NCI-H2227 treated with DMSO at 0.1 percent for 48 hours (cell line): ENCODE measurements at regions not wholly inside any gene's neighbourhood (a gene's known extent, or its start where the extent isn't known, plus 50 kb on each side); places are given as distances from the start of the nearest gene placed in this dataset.
"Not testable (repeated sequence)": the region's sequence is repeated elsewhere in the genome, so short reads cannot be mapped to it uniquely, and the experiment has no call there.

Experiments
- DNase-seq: peaks from one replicate; lab custom pipeline; 2025; lab: John Stamatoyannopoulos, UW

GRCh38 chr6:93675856-93676417 is 256.6 kb upstream of the EPHA7 start:
- DNase-seq: no peak

GRCh38 chr6:93663111-93663510 is 243.8 kb upstream of the EPHA7 start:
- DNase-seq: no peak

- no peak for DNase-seq
Measured at GRCh38 chr6:93654548-93654947, 235.2 kb upstream of the EPHA7 start.

DNA sequence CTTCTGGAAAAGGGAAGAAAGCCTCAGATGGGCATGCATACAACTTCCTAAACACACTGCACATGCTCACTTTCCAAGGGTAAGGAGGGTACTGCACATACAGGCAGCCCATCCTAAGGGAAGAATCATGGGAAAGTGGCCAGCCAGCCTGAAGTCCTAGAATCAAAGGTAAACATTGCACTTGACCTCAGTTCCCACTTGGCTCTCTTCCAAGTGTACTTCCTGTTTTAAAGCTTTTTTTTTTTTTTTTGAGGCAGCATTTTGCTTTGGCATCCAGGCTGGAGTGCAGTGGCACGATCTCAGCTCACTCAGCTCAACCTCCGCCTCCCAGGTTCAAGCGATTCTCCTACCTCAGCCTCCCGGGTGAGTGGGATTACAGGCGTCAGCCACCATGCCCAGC is 225.3 kb upstream of the EPHA7 start:
- DNase-seq: no peak

- DNase-seq: no peak
Measured at GRCh38 chr6:93639126-93639525, 219.8 kb upstream of the EPHA7 start.

DNA sequence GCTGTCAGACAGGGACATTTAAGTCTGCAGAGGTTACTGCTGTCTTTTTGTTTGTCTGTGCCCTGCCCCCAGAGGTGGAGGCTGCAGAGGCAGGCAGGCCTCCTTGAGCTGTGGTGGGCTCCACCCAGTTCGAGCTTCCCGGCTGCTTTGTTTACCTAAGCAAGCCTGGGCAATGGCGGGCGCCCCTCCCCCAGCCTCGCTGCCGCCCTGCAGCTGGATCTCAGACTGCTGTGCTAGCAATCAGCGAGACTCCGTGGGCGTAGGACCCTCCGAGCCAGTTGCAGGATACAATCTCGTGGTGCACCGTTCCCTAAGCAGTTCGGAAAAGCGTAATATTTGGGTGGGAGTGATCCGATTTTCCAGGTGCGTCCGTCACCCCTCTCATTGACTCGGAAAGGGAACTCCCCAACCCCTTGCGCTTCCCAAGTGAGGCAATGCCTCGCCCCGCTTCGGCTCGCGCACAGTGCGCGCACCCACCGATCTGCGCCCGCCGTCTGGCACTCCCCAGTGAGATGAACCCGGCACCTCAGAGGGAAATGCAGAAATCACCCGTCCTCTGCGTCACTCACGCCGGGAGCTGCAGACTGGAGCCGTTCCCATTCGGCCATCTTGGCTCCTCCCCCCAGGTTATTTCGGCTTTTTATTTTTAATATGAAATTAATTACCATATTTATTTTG is 217.8 kb upstream of the EPHA7 start:
- not testable (repeated sequence) for DNase-seq

DNA sequence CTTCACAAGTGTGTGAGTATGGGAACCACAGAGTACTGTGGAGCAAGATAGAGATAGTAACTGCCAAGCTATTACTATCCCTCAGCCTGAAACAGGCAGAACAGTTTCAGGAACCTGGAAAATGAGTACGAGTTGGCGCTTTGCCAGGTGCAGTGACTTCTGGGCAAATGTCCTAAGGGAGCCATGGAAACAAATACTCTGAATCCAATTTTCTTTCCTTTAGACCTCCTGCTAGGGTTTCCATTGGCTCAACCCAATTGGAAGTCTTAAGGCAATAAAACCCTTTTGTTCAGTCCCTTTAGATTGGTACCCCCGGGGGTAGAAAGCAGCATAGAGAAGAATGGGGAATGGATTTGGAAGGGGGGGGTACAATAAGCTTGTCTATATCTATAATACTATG is 205.0 kb upstream of the EPHA7 start:
- DNase-seq: peak; percentile 63

DNA sequence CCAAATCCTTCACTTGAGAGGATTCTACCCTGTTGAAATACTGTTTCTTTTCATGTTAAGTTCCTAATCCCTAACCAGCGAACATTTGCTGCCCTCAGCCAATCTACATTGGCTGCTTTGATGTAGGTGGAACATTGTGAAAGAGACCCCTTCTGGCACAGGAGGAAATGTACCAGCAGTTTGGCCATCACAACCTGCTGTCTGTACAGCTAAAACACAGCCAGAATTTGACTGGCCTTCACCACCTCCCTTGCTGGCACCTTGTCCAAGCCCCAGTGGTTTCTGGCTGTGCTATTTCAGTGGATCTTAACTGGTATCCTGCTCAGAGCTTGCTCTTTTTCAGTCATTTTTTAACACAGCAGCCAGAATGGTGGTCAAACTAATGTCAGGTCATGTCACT is 202.1 kb upstream of the EPHA7 start:
- DNase-seq: no peak

- DNase-seq: no peak
Measured at GRCh38 chr6:93604951-93605350, 185.6 kb upstream of the EPHA7 start.

DNA sequence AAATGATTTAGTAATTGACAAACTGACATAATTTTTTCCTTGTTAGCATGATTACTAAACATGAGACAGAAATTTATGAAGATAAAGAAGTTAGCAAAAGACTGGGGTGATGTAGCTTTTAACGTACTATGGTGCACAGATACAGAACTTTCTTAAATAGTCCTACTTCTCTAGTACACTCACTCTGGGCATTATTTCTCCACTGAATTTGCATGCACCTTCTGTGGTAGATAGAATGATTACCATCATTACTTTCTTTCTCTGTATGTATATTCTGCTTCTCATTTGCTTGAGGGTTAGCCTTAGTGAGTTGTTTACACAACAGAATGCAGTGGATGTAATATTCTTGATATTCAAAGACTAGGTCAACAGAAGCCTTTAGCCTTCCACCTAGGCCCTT is 173.1 kb upstream of the EPHA7 start:
- DNase-seq: no peak

- DNase-seq: no peak
Measured at GRCh38 chr6:93586306-93586705, 166.9 kb upstream of the EPHA7 start.

- no peak for DNase-seq
Measured at GRCh38 chr6:93584300-93584699, 164.9 kb upstream of the EPHA7 start.

GRCh38 chr6:93581371-93581770 is 162.0 kb upstream of the EPHA7 start:
- no peak for DNase-seq

GRCh38 chr6:93580446-93580845 is 161.1 kb upstream of the EPHA7 start:
- no peak for DNase-seq

- no peak for DNase-seq
Measured at GRCh38 chr6:93575495-93576267, 156.3 kb upstream of the EPHA7 start.

DNA sequence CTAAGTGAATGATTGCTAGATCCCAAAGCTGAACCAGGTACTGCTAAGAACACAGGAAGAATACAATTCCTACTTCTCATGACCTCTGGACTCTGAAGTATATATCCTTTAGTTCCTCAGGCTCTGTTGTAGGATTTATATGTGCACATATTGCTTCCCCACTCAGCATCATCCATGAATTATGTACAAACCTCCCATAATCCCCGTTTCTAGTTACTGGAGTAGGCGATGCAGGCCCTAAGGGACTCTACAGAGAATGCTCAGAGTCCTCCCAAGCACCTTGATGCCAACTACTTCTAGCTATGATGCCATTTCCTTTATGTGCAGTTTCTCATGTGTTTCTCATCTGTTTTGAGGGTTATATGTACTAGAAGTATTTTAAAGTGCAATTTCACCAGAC is 154.9 kb upstream of the EPHA7 start:
- no peak for DNase-seq

GRCh38 chr6:93571346-93571745 is 152.0 kb upstream of the EPHA7 start:
- DNase-seq: no peak

DNA sequence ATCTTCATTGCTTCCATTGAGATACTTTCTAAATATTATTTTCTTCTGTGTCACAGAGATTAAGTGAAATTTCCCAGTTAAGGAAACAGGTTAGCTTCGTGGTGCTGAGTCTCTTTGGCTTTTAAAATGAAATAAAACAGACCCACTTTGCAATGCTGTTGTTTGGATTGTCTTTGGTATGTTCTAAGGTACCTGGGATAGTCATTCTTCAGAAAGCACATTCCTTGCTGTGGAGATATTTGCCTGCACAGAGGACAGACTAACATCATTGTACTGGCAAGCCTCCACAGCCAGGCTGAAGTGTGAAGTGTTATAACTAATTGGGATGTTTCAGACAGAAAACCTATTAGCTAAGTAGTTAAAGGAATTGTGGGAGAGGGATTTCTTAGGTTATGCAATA is 148.8 kb upstream of the EPHA7 start:
- DNase-seq: no peak

DNA sequence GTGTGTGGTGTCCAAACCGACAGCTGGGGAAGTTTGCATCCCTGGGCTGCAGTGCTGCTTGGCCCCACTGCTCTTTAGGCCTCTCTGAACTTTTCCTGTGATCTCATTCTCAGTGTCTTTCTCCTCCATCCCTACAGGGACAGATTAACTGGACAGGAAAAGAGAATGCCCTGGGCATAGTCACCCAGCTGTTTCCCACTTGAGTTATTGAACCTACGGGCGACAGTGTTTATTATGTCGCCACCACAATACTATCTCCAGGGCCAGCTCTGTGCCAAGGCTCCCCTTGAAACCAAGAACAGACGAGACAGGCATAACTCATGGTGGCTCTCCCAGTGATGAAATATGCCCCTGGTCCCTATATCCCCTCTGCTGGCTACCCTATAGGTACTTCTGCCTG is 147.8 kb upstream of the EPHA7 start:
- no peak for DNase-seq

DNA sequence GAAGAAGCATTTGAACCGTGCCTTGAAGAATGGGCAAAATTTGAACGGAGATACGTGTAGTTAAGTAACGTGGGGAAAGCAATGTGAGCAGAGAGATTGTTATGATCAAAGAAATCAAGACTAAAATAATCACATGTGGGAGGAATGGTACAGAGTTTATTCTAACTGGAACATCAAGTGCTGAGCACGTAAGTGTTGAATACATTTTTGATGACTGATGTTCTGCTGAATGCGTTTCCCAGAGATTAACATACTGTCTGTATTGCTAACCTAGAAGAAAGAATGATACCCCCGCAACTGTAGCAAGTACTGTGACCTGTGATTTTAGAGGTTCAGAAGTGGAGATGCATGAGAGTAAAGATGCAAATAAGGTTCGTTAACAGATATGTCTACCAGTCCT is 146.9 kb upstream of the EPHA7 start:
- no peak for DNase-seq

DNA sequence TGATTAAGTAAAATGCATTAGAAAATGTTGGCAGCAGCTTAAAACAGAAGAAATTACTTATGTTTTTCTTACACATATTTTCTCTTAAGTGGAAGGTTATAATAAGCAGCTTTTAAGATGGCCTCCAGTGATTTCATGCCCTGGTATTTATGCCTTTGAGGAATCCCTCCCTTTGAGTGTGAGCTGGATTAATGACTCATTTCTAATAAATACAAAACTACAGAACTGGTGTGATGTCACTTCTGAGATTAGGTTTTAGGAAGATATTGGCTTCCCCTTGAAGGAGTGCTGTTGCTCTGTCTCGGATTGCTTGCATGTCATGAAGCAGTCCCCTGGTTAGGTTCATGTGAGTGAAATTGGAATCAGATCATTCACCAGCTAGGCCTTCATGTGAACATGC is 143.2 kb upstream of the EPHA7 start:
- DNase-seq: no peak

GRCh38 chr6:93555292-93555691 is 135.9 kb upstream of the EPHA7 start:
- DNase-seq: no peak

DNA sequence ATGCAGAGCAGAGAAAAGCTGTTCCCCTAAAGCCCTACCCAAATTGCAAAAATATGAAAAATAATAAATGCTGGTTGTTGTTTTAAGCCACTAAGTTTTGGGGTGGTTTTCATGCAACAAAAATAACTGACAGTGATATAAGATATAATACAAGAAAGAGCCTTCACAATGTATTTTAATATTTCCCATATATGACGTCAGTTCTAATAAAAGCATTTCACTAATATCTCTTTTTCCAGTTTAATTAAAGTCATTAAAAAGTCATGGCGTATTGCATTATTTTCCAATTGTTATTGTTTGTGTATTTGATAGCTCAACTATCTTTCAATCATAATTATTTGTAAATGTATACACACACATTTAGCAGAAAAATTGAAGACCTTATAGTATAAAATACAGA is 134.7 kb upstream of the EPHA7 start:
- no peak for DNase-seq
